ENCODE measurements at regions not wholly inside any gene's neighbourhood (a gene's known extent, or its start where the extent isn't known, plus 50 kb on each side); places are given as distances from the start of the nearest gene placed in this dataset.

GRCh38 chr1:188719735-188720134 lies 1757.9 kb downstream of the BRINP3 start:
- TF ChIP-seq GABPA (IDR thresholded peaks at IDR 0.05 in 1 of 2, conservative IDR thresholded peaks at IDR 0.05 in 1 of 2) (no peak), CTCF (IDR thresholded peaks at IDR 0.05; ENCODE audit: low read depth, low read length, missing input control) (no peak), EGR1 (IDR thresholded peaks at IDR 0.05; ENCODE audit: low read depth in 2 of 2) (no peak), TAF1 (conservative IDR thresholded peaks at IDR 0.05) (no peak), RXRA (IDR thresholded peaks at IDR 0.05) (no peak), FOXA1 (IDR thresholded peaks at IDR 0.05) (no peak), ZBTB33 (IDR thresholded peaks at IDR 0.05) (no peak), SP1 (IDR thresholded peaks at IDR 0.05) (no peak), MAX (IDR thresholded peaks at IDR 0.05) (no peak), HNF4G (IDR thresholded peaks at IDR 0.05) (no peak), YY1 (IDR thresholded peaks at IDR 0.05) (no peak), RAD21 (IDR thresholded peaks at IDR 0.05) (no peak), ATF3 (IDR thresholded peaks at IDR 0.05) (no peak), JUND (IDR thresholded peaks at IDR 0.05) (no peak)

Measured in liver (tissue), 3 donors.